ENCODE measurements at regions not wholly inside any gene's neighbourhood (a gene's known extent, or its start where the extent isn't known, plus 50 kb on each side); places are given as distances from the start of the nearest gene placed in this dataset.

- TF ChIP-seq CTCF (IDR thresholded peaks at IDR 0.05; ENCODE audit: poor library complexity) = no peak
- no peak for TF ChIP-seq EZH2phosphoT487 (IDR thresholded peaks at IDR 0.05; ENCODE audit: low read depth, severe bottlenecking, unreplicated experiment)
- no peak for TF ChIP-seq EZH2 (IDR thresholded peaks at IDR 0.05; ENCODE audit: borderline replicate concordance)
Measured at GRCh38 chr9:90175865-90176264, 466.8 kb downstream of the DIRAS2 start.

Data from hepatocyte (in vitro differentiated cells).